ENCODE measurements at regions not wholly inside any gene's neighbourhood (a gene's known extent, or its start where the extent isn't known, plus 50 kb on each side); places are given as distances from the start of the nearest gene placed in this dataset.

DNA sequence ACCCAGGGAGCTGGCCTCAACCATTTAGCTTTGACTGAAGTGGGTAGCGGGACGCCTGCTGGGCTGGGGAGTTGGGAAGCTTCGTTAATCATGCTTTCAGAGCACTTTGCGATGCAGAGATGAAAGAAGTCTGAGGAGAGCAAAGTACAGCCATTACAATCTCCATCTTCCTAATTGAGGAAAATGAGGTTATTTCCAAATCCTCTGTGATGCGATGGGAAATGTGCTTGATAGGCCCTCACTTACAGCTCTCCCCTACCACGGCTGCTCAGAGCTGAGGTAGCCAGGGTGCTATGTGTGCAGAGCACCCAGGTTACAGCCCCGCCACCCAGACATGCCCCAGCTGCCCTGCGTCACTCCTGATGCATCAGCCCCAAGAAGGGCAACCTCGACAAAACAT lies 326.5 kb upstream of the KLHL29 start:
- no peaks in the 10 kb centered on the region for H3K9me2 ChIP-seq (ENCODE audit: insufficient read depth)
- no peak overlapping the region for H3K9ac ChIP-seq (ENCODE audit: low read length)
- TF ChIP-seq ZFX (IDR thresholded peaks at IDR 0.05) = no peak
- no peak for TF ChIP-seq TCF7L2 (IDR thresholded peaks at IDR 0.05; ENCODE audit: borderline replicate concordance, extremely low read depth, insufficient read depth, insufficient read length)
- TF ChIP-seq ZNF274 (IDR thresholded peaks at IDR 0.05; ENCODE audit: low read depth, low read length) = no peak
- no peak for TF ChIP-seq CBX3 (IDR thresholded peaks at IDR 0.05; ENCODE audit: low read depth)
- no peak for TF ChIP-seq RAD21 (IDR thresholded peaks at IDR 0.05; ENCODE audit: low read depth)
- TF ChIP-seq POLR2AphosphoS5 (IDR thresholded peaks at IDR 0.05; ENCODE audit: low read depth, low read length) = no peak
- TF ChIP-seq FOSL1 (IDR thresholded peaks at IDR 0.05; ENCODE audit: low read depth) = no peak
- no peak for DNase-seq (ENCODE audit: low read depth, low spot score)
- intact Hi-C loops (cut with micrococcal nuclease) = no loop called here
- no peaks in the 10 kb centered on the region for H3K79me2 ChIP-seq (ENCODE audit: insufficient read depth, low read length)
- no peak overlapping the region for H3K27ac ChIP-seq (ENCODE audit: low read depth, low read length)
- H2AFZ ChIP-seq (ENCODE audit: low read depth, low read length, poor library complexity, severe bottlenecking) = no peak overlapping the region
- H3K4me2 ChIP-seq (ENCODE audit: low read length) = no peak overlapping the region
- ATAC-seq = no peak
- ChIA-PET POLR2A (no interaction called here), RAD21 (ENCODE audit: low non-redundant PET in 1 of 2, low total read pairs in 2 of 2, uncharacterized antibody in 2 of 2, unreplicated experiment in 2 of 2) (no interaction called here), CTCF (no interaction called here)
- no peaks in the 10 kb centered on the region for H3K36me3 ChIP-seq (ENCODE audit: control insufficient read depth in 1 of 2, insufficient read depth in 2 of 2, low read length in 2 of 2)
- H3K9me3 ChIP-seq (ENCODE audit: control insufficient read depth in 1 of 2, insufficient read depth in 1 of 2, low read depth in 1 of 2, low read length in 2 of 2) = no peaks in the 10 kb centered on the region
- no TSS peak for BruUV-seq (replicated peaks)
- no peaks in the 10 kb centered on the region for H4K20me1 ChIP-seq (ENCODE audit: insufficient read depth)
- H3K4me1 ChIP-seq (ENCODE audit: control insufficient read depth in 1 of 2, insufficient read depth in 2 of 2, low read length in 2 of 2) = no peaks in the 10 kb centered on the region
- no peaks in the 10 kb centered on the region; the same call in 1 of the 2 replicates for H3K27me3 ChIP-seq (ENCODE audit: insufficient read depth, low read length)
- H3K4me3 ChIP-seq (replicated peaks in 1 of 2; ENCODE audit: low read depth in 1 of 2, low read length in 2 of 2) = no peak overlapping the region

DNA sequence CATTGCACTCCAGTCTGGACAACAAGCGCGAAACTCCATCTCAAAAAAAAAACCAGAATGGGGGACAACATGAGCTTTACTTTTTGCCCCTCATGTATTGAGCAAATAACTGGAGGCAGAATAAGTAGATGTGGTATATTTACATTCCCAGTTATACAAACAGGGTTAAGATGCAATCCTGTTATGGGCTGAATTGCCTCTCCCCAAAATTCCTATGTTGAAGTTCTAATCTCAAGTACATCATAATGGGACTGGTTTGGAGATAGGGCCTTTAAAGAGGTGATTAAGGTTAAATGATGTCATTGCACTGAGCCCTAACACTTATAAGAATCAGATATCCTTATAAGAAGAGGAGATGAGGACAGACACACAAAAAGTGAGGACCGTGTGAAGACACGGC lies 319.8 kb upstream of the KLHL29 start:
- Histone ChIP-seq H3K4me1 (ENCODE audit: control insufficient read depth in 1 of 2, insufficient read depth in 2 of 2, low read length in 2 of 2) (no peaks in the 10 kb centered on the region), H3K9me3 (ENCODE audit: control insufficient read depth in 1 of 2, insufficient read depth in 1 of 2, low read depth in 1 of 2, low read length in 2 of 2) (no peaks in the 10 kb centered on the region), H3K4me2 (ENCODE audit: low read length) (no peak overlapping the region), H2AFZ (ENCODE audit: low read depth, low read length, poor library complexity, severe bottlenecking) (no peak overlapping the region), H3K27ac (ENCODE audit: low read depth, low read length) (no peak overlapping the region), H3K79me2 (ENCODE audit: insufficient read depth, low read length) (no peaks in the 10 kb centered on the region), H3K27me3 (ENCODE audit: insufficient read depth, low read length) (no peaks in the 10 kb centered on the region), H4K20me1 (ENCODE audit: insufficient read depth) (no peaks in the 10 kb centered on the region), H3K9ac (ENCODE audit: low read length) (no peak overlapping the region), H3K9me2 (ENCODE audit: insufficient read depth) (no peaks in the 10 kb centered on the region), H3K36me3 (ENCODE audit: control insufficient read depth in 1 of 2, insufficient read depth in 2 of 2, low read length in 2 of 2) (no peaks in the 10 kb centered on the region), H3K4me3 (replicated peaks in 1 of 2; ENCODE audit: low read depth in 1 of 2, low read length in 2 of 2) (no peak overlapping the region)
- ChIA-PET RAD21 (ENCODE audit: low non-redundant PET in 1 of 2, low total read pairs in 2 of 2, uncharacterized antibody in 2 of 2, unreplicated experiment in 2 of 2) (no interaction called here), POLR2A (no interaction called here), CTCF (no interaction called here)
- intact Hi-C loops (cut with micrococcal nuclease) = no loop called here
- ATAC-seq = no peak
- no peak for DNase-seq (ENCODE audit: low read depth, low spot score)
- no TSS peak for BruUV-seq (replicated peaks)
- TF ChIP-seq ZFX (IDR thresholded peaks at IDR 0.05) (no peak), CEBPB (IDR thresholded peaks at IDR 0.05; ENCODE audit: low read depth) (no peak), POLR2AphosphoS5 (IDR thresholded peaks at IDR 0.05; ENCODE audit: low read depth, low read length) (no peak), JUND (IDR thresholded peaks at IDR 0.05) (no peak), EZH2 (IDR thresholded peaks at IDR 0.05) (no peak), ELF1 (IDR thresholded peaks at IDR 0.05; ENCODE audit: borderline replicate concordance, low read depth) (no peak), EZH2phosphoT487 (IDR thresholded peaks at IDR 0.05; ENCODE audit: borderline replicate concordance) (no peak), YY1 (IDR thresholded peaks at IDR 0.05; ENCODE audit: extremely low read depth, insufficient replicate concordance, low read depth, low read length) (no peak), CBX3 (IDR thresholded peaks at IDR 0.05; ENCODE audit: low read depth) (no peak), ZNF274 (IDR thresholded peaks at IDR 0.05; ENCODE audit: low read depth, low read length) (no peak), FOSL1 (IDR thresholded peaks at IDR 0.05; ENCODE audit: low read depth) (no peak), SRF (IDR thresholded peaks at IDR 0.05; ENCODE audit: low read depth) (no peak), TCF7L2 (IDR thresholded peaks at IDR 0.05; ENCODE audit: borderline replicate concordance, extremely low read depth, insufficient read depth, insufficient read length) (no peak), RAD21 (IDR thresholded peaks at IDR 0.05; ENCODE audit: low read depth) (no peak), SP1 (IDR thresholded peaks at IDR 0.05; ENCODE audit: low read depth) (no peak), EGR1 (IDR thresholded peaks at IDR 0.05; ENCODE audit: low read depth) (no peak)
- TF ChIP-seq, protein P1, sequence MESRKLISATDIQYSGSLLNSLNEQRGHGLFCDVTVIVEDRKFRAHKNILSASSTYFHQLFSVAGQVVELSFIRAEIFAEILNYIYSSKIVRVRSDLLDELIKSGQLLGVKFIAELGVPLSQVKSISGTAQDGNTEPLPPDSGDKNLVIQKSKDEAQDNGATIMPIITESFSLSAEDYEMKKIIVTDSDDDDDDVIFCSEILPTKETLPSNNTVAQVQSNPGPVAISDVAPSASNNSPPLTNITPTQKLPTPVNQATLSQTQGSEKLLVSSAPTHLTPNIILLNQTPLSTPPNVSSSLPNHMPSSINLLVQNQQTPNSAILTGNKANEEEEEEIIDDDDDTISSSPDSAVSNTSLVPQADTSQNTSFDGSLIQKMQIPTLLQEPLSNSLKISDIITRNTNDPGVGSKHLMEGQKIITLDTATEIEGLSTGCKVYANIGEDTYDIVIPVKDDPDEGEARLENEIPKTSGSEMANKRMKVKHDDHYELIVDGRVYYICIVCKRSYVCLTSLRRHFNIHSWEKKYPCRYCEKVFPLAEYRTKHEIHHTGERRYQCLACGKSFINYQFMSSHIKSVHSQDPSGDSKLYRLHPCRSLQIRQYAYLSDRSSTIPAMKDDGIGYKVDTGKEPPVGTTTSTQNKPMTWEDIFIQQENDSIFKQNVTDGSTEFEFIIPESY (IDR thresholded peaks at IDR 0.05; ENCODE audit: extremely low read depth, insufficient replicate concordance, low read length) = no peak
- TF ChIP-seq, protein P2, sequence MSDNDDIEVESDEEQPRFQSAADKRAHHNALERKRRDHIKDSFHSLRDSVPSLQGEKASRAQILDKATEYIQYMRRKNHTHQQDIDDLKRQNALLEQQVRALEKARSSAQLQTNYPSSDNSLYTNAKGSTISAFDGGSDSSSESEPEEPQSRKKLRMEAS (IDR thresholded peaks at IDR 0.05) = no peak
